WTC11 (cell line): ENCODE measurements at regions not wholly inside any gene's neighbourhood (a gene's known extent, or its start where the extent isn't known, plus 50 kb on each side); places are given as distances from the start of the nearest gene placed in this dataset.
"Not testable (repeated sequence)": the region's sequence is repeated elsewhere in the genome, so short reads cannot be mapped to it uniquely, and the experiment has no call there.

Experiments
- ATAC-seq: fragments of 200-7000 bp; cut with Tn5 transposase; 2 replicates; pipeline ENCODE4 v1.10.0; 2021; ENCODE audit warnings: mild to moderate bottlenecking, moderate library complexity
- CTCF ChIA-PET: fragments of 300-600 bp; sonication (Branson Sonifier 250); formaldehyde crosslinking; loops from one replicate; lab custom pipeline; 2021; ENCODE audit warnings: antibody characterized with exemption; lab: Charles Lee
- POLR2A ChIA-PET: fragments of 350-600 bp; sonication (Branson Sonifier 250); formaldehyde crosslinking; loops from one replicate; lab custom pipeline; 2021; ENCODE audit warnings: antibody characterized with exemption; lab: Charles Lee
- DNase-seq: peaks from one replicate; pipeline ENCODE4 v3.0.0; 2021; ENCODE audit warnings: low spot score
- H3K27ac Mint-ChIP-seq: 2 replicates; pipeline ENCODE4 v1.8.0; 2021; ENCODE audit warnings: mixed read lengths
- H3K27me3 Mint-ChIP-seq: 2 replicates; pipeline ENCODE4 v1.8.0; 2021; ENCODE audit warnings: low read depth, mild to moderate bottlenecking, moderate library complexity, mixed read lengths
- H3K36me3 Mint-ChIP-seq: 2 replicates; pipeline ENCODE4 v1.8.0; 2021; ENCODE audit warnings: mixed read lengths
- H3K4me1 Mint-ChIP-seq: 2 replicates; pipeline ENCODE4 v1.8.0; 2022; ENCODE audit warnings: mixed read lengths
- H3K4me3 Mint-ChIP-seq: 2 replicates; pipeline ENCODE4 v1.8.0; 2021; ENCODE audit warnings: mild to moderate bottlenecking, moderate library complexity, mixed read lengths
- H3K9me3 Mint-ChIP-seq: 2 replicates; pipeline ENCODE4 v1.8.0; 2021; ENCODE audit warnings: mixed read lengths

- ATAC-seq, H3K4me3 Mint-ChIP-seq, H3K9me3 Mint-ChIP-seq, POLR2A ChIA-PET, H3K27ac Mint-ChIP-seq, H3K36me3 Mint-ChIP-seq, CTCF ChIA-PET, H3K4me1 Mint-ChIP-seq, H3K27me3 Mint-ChIP-seq, DNase-seq: not testable (repeated sequence)
Measured at GRCh38 chr2:111424176-111424575, 303.5 kb downstream of the BCL2L11 start.

- POLR2A ChIA-PET, DNase-seq, H3K4me1 Mint-ChIP-seq, H3K4me3 Mint-ChIP-seq, ATAC-seq, CTCF ChIA-PET, H3K27ac Mint-ChIP-seq, H3K36me3 Mint-ChIP-seq, H3K27me3 Mint-ChIP-seq, H3K9me3 Mint-ChIP-seq: not testable (repeated sequence)
Measured at GRCh38 chr2:111424851-111425309, 304.2 kb downstream of the BCL2L11 start.

GRCh38 chr2:111425789-111426201, 305.1 kb downstream of the BCL2L11 start:
- POLR2A ChIA-PET, H3K4me3 Mint-ChIP-seq, DNase-seq, CTCF ChIA-PET, H3K27ac Mint-ChIP-seq, H3K36me3 Mint-ChIP-seq, H3K27me3 Mint-ChIP-seq, ATAC-seq, H3K4me1 Mint-ChIP-seq, H3K9me3 Mint-ChIP-seq: not testable (repeated sequence)

GRCh38 chr2:111427346-111427745, 306.6 kb downstream of the BCL2L11 start:
- H3K4me1 Mint-ChIP-seq, CTCF ChIA-PET, DNase-seq, POLR2A ChIA-PET, H3K27me3 Mint-ChIP-seq, ATAC-seq, H3K9me3 Mint-ChIP-seq, H3K36me3 Mint-ChIP-seq, H3K4me3 Mint-ChIP-seq, H3K27ac Mint-ChIP-seq: not testable (repeated sequence)

DNA sequence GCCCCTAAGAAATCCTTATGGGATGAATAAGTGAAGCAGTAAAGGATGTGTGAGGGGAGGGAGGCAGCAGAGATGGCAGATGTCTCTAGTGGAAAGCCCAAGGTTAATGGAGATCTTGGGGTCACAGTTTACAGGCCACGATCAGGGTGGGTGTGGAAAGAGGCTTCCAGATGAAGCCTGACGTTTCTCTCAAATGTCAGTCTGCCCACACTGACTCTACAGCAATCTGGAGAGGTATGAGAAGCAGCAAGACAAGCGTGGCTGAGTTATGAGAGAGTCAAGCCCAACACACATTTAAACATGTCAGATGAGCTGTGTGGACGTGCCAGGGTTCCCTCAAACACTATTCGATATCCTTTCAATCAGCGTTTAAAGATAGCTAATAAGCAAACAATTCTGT, 308.2 kb downstream of the BCL2L11 start:
- H3K9me3 Mint-ChIP-seq, ATAC-seq, H3K36me3 Mint-ChIP-seq, H3K4me1 Mint-ChIP-seq, POLR2A ChIA-PET, H3K27ac Mint-ChIP-seq, H3K4me3 Mint-ChIP-seq, H3K27me3 Mint-ChIP-seq, CTCF ChIA-PET, DNase-seq: not testable (repeated sequence)

DNA sequence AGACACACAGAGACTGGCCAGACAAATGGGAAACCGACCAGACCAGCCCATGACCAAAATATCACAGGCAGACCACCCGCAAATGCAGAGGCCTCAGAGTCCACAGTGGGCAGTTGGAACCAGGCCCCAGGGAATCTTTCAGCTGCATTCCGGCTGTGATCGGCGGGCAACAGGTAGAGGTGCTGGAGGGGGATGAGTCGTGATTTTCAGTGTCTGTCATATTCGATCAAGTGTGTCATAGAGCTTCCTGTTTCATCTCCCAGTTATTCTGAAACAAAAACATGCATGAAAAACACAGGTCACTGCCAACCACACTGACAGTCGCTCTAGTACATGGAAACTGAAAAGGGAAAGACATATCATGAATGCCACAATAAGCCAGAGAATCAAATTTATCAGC, 308.6 kb downstream of the BCL2L11 start:
- POLR2A ChIA-PET, H3K9me3 Mint-ChIP-seq, H3K4me3 Mint-ChIP-seq, CTCF ChIA-PET, DNase-seq, H3K36me3 Mint-ChIP-seq, H3K4me1 Mint-ChIP-seq, ATAC-seq, H3K27me3 Mint-ChIP-seq, H3K27ac Mint-ChIP-seq: not testable (repeated sequence)

- H3K27ac Mint-ChIP-seq, H3K27me3 Mint-ChIP-seq, CTCF ChIA-PET, H3K4me3 Mint-ChIP-seq, H3K9me3 Mint-ChIP-seq, H3K36me3 Mint-ChIP-seq, ATAC-seq, H3K4me1 Mint-ChIP-seq, DNase-seq, POLR2A ChIA-PET: not testable (repeated sequence)
Measured at GRCh38 chr2:111430817-111431661, 310.3 kb downstream of the BCL2L11 start.

DNA sequence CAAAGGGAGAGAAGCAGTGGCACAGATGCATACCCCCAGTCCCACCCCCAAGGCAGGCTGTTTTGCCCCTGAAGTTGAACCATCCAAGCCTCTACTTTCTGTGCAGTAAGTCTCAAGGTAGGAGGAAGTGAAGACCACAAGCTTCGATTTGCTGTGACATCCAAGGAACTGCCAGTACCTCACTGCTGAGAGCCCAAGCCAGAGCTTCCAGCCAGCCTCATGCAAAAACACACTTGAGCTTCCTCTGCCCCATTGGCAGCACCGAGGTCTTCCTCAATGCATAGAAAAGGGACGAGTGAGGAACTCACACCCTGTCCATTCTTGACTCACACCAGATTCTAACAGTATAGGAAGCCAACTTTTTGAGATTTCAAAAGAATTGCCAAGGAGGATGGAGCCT, 311.7 kb downstream of the BCL2L11 start:
- POLR2A ChIA-PET, H3K27ac Mint-ChIP-seq, CTCF ChIA-PET, ATAC-seq, H3K36me3 Mint-ChIP-seq, H3K4me1 Mint-ChIP-seq, DNase-seq, H3K9me3 Mint-ChIP-seq, H3K4me3 Mint-ChIP-seq, H3K27me3 Mint-ChIP-seq: not testable (repeated sequence)

DNA sequence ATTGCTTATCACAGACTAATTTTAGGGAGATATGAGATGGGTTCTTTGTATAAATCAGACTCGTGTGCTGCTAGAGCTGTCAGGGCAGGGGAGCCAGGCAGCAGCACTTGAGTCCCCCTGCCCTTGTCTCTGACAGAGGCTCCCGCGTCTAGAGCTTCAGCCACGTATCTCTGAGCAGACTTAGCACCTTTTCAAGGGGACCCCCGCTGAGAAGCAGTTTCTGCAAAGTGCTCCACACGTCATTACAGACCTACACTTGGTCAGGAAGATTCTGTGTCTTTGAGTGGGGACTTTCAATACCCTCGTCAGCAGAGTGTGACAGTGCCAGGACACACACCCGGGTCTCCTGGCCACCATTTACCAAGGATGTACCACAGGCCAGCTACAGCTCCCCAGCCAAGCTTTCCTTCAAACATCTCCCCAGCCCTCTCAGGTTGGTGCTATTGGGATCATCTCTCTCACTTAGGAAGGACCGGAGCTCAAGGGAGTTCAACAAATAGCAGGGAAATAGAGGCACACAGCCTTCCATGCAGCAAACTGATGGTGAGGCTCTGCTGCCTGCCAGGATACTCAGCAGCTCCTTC, 312.3 kb downstream of the BCL2L11 start:
- CTCF ChIA-PET, H3K36me3 Mint-ChIP-seq, H3K27me3 Mint-ChIP-seq, H3K9me3 Mint-ChIP-seq, POLR2A ChIA-PET, ATAC-seq, DNase-seq, H3K4me1 Mint-ChIP-seq, H3K4me3 Mint-ChIP-seq, H3K27ac Mint-ChIP-seq: not testable (repeated sequence)

GRCh38 chr2:111433892-111434607, 313.3 kb downstream of the BCL2L11 start:
- H3K27ac Mint-ChIP-seq, H3K27me3 Mint-ChIP-seq, ATAC-seq, DNase-seq, H3K9me3 Mint-ChIP-seq, H3K4me1 Mint-ChIP-seq, POLR2A ChIA-PET, H3K4me3 Mint-ChIP-seq, CTCF ChIA-PET, H3K36me3 Mint-ChIP-seq: not testable (repeated sequence)

GRCh38 chr2:111434608-111434939, 313.9 kb downstream of the BCL2L11 start:
- H3K4me1 Mint-ChIP-seq, H3K4me3 Mint-ChIP-seq, H3K27ac Mint-ChIP-seq, H3K27me3 Mint-ChIP-seq, CTCF ChIA-PET, H3K36me3 Mint-ChIP-seq, DNase-seq, H3K9me3 Mint-ChIP-seq, POLR2A ChIA-PET: not testable (repeated sequence)
- ATAC-seq = peak; percentile 68

DNA sequence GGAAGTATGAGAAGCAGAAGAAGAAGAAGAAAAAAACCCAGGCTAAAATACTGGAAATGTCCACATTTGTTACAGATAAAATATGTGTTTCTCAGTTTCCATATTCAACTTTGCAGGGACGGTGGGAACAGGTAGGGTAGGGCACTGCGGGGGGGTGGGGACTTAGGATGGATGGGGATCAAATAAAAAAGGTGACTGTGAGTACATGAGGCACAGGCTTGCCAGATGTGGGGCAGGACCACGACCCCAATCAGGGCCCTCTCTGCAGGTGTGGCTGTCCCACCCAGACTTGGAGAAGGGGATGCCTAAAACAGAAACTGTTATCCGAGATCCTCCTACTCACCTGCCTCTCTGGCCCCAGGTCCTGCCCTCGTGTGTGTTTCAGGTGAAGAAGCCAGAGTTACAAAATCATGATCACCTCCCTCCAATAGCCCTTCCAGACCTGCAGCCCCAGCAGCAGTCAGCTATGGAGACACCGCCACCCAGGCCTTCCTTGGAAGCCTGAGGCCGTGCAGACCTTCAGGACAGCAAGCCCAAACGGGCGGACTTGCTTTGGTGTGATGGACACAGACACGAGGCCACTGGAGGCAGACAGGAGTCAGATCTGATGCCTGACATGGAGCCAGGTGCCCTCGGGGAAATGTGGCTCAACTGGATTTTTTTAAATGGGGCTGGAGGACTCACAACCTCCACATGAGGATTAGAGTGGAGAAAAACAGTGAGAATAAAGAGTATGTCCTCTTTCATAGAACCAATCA, 315.0 kb downstream of the BCL2L11 start:
- H3K4me3 Mint-ChIP-seq, H3K4me1 Mint-ChIP-seq: not testable (repeated sequence)

More for the DNA sequence above, 315.0 kb downstream of the BCL2L11 start:
- H3K36me3 Mint-ChIP-seq, H3K27me3 Mint-ChIP-seq, DNase-seq, CTCF ChIA-PET, POLR2A ChIA-PET, H3K27ac Mint-ChIP-seq, H3K9me3 Mint-ChIP-seq: not testable (repeated sequence)
- ATAC-seq = peak; percentile 51
